H1 (cell line): ENCODE measurements at regions not wholly inside any gene's neighbourhood (a gene's known extent, or its start where the extent isn't known, plus 50 kb on each side); places are given as distances from the start of the nearest gene placed in this dataset.

Experiments used
- CTCF ChIA-PET: fragments of 300-600 bp; sonication (Branson Sonifier 250); formaldehyde crosslinking; loops from one replicate; lab custom pipeline; 2021; ENCODE audit not compliant: partially characterized antibody; lab: Charles Lee
- POLR2A ChIA-PET: fragments of 300-600 bp; sonication (Branson Sonifier 250); formaldehyde crosslinking; loops from one replicate; lab custom pipeline; 2021; ENCODE audit warnings: inconsistent platforms; ENCODE audit not compliant: partially characterized antibody; lab: Charles Lee
- DNase-seq, 2 experiments: peaks; one replicate each; pipeline versions ENCODE4 v3.0.0 to v3.0.0-alpha.2; 2010 to 2022; ENCODE audit warnings: low spot score in 2 of 2, low read depth in 1 of 2, mixed read lengths in 1 of 2
- FAIRE-seq: peaks from 2 replicates; lab custom pipeline; 2011; peaks lifted over from hg19 to GRCh38; lab: Jason Lieb, UNC
- H2AFZ ChIP-seq: 2 replicates; pipeline ENCODE4 v1.8.1; 2012; ENCODE audit warnings: low read length, inconsistent platforms
- H2AK5ac ChIP-seq: 2 replicates; pipeline ENCODE4 v1.6.1; 2013; ENCODE audit warnings: low read depth, low read length
- H2BK120ac ChIP-seq: replicated peaks from 2 replicates; pipeline ENCODE3; 2013; ENCODE audit warnings: low read depth, low read length, inconsistent platforms
- H2BK12ac ChIP-seq: 2 replicates; pipeline ENCODE4 v1.6.1; 2013; ENCODE audit warnings: low read depth, low read length
- H2BK15ac ChIP-seq: 2 replicates; pipeline ENCODE4 v1.6.1; 2013; ENCODE audit warnings: low read length
- H2BK20ac ChIP-seq: 2 replicates; pipeline ENCODE4 v1.6.1; 2013; ENCODE audit warnings: low read length
- H2BK5ac ChIP-seq: 2 replicates; pipeline ENCODE4 v1.6.1; 2013; ENCODE audit warnings: low read depth, low read length
- H3K14ac ChIP-seq: 2 replicates; pipeline ENCODE4 v1.6.1; 2013; ENCODE audit warnings: inconsistent platforms; ENCODE audit not compliant: insufficient read length
- H3K18ac ChIP-seq: 2 replicates; pipeline ENCODE4 v1.6.1; 2013; ENCODE audit warnings: low read length; ENCODE audit errors: extremely low read depth
- H3K23ac ChIP-seq: 2 replicates; pipeline ENCODE4 v1.6.1; 2013; ENCODE audit warnings: inconsistent platforms; ENCODE audit not compliant: insufficient read length
- H3K23me2 ChIP-seq: 2 replicates; pipeline ENCODE4 v1.6.1; 2013; ENCODE audit warnings: low read depth, low read length
- H3K27ac ChIP-seq: 2 replicates; pipeline ENCODE4 v1.6.1; 2011; ENCODE audit warnings: low read depth, low read length, inconsistent platforms
- H3K27me3 ChIP-seq, 4 experiments: replicated peaks in 1 of 4; 1 replicate in 1 of 4; 2 replicates in 3 of 4; pipeline versions ENCODE4 v1.6.1 to v1.8.1; 2011 to 2013; ENCODE audit warnings: low read length in 3 of 4, mild to moderate bottlenecking in 3 of 4, inconsistent platforms in 2 of 4, mixed read lengths in 2 of 4, moderate library complexity in 1 of 4; ENCODE audit not compliant: control insufficient read depth in 3 of 4, insufficient read depth in 3 of 4; ENCODE audit errors: extremely low read depth in 1 of 4
- H3K36me3 ChIP-seq, 4 experiments: 2 replicates each; pipeline versions ENCODE4 v1.6.1 to v1.8.1; 2011 to 2013; ENCODE audit warnings: mild to moderate bottlenecking in 4 of 4, low read length in 3 of 4, moderate library complexity in 2 of 4, control low read depth in 1 of 4, inconsistent platforms in 1 of 4; ENCODE audit not compliant: insufficient read depth in 4 of 4, control insufficient read depth in 2 of 4
- H3K4ac ChIP-seq: replicated peaks from 2 replicates; pipeline ENCODE3; 2013; ENCODE audit warnings: low read length, low read depth, mixed read lengths, inconsistent platforms; ENCODE audit not compliant: insufficient read length
- H3K4me1 ChIP-seq, 4 experiments: replicated peaks in 1 of 4; 1 replicate in 1 of 4; 2 replicates in 3 of 4; pipeline versions ENCODE4 v1.6.1 to v1.8.1; 2011 to 2013; ENCODE audit warnings: low read length in 3 of 4, inconsistent platforms in 2 of 4, mixed read lengths in 1 of 4; ENCODE audit not compliant: insufficient read depth in 4 of 4, control insufficient read depth in 3 of 4
- H3K4me2 ChIP-seq, 2 experiments: 2 replicates each; pipeline versions ENCODE4 v1.6.1 to v1.8.1; 2011 to 2013; ENCODE audit warnings: low read depth in 2 of 2, low read length in 2 of 2, control low read depth in 1 of 2, inconsistent platforms in 1 of 2, mild to moderate bottlenecking in 1 of 2; ENCODE audit not compliant: insufficient read depth in 1 of 2
- H3K4me3 ChIP-seq, 4 experiments: fragments of 200-600, 300-600 bp in 1 of 4; sonication (generic), shearing (Covaris generic), sonication (Bioruptor Twin) in 1 of 4; 2 replicates each; pipeline versions ENCODE4 v1.5.1 to v1.8.1; 2011 to 2016; ENCODE audit warnings: low read length in 4 of 4, low read depth in 3 of 4, control low read depth in 2 of 4, inconsistent platforms in 2 of 4, mild to moderate bottlenecking in 2 of 4, mixed read lengths in 1 of 4, moderate library complexity in 1 of 4; ENCODE audit not compliant: insufficient read depth in 2 of 4; ENCODE audit errors: extremely low read depth in 1 of 4
- H3K56ac ChIP-seq: replicated peaks from 2 replicates; pipeline ENCODE3; 2013; ENCODE audit warnings: low read depth, mild to moderate bottlenecking, mixed read lengths, low read length, inconsistent platforms; ENCODE audit not compliant: insufficient read length
- H3K79me1 ChIP-seq: 2 replicates; pipeline ENCODE4 v1.6.1; 2013; ENCODE audit warnings: low read depth, low read length, control low read depth
- H3K79me2 ChIP-seq, 2 experiments: 2 replicates each; pipeline versions ENCODE4 v1.6.1 to v1.8.1; 2012 to 2013; ENCODE audit warnings: low read length in 2 of 2, mild to moderate bottlenecking in 2 of 2, inconsistent platforms in 1 of 2; ENCODE audit not compliant: insufficient read depth in 2 of 2, control insufficient read depth in 1 of 2
- H3K9ac ChIP-seq, 4 experiments: replicated peaks in 1 of 4; 1 replicate in 1 of 4; 2 replicates in 3 of 4; pipeline versions ENCODE4 v1.6.1 to v1.8.1; 2011 to 2013; ENCODE audit warnings: low read depth in 3 of 4, low read length in 3 of 4, control low read depth in 2 of 4, mild to moderate bottlenecking in 2 of 4, moderate library complexity in 2 of 4, inconsistent platforms in 1 of 4; ENCODE audit errors: extremely low read depth in 1 of 4
- H3K9me3 ChIP-seq, 2 experiments: 2 replicates each; pipeline versions ENCODE4 v1.6.1 to v1.8.1; 2012 to 2013; ENCODE audit warnings: mild to moderate bottlenecking in 2 of 2, moderate library complexity in 2 of 2, control low read depth in 1 of 2, inconsistent platforms in 1 of 2, low read depth in 1 of 2, low read length in 1 of 2, mixed read lengths in 1 of 2; ENCODE audit not compliant: insufficient read depth in 2 of 2
- H4K20me1 ChIP-seq, 2 experiments: replicated peaks in 1 of 2; 2 replicates each; pipeline versions ENCODE3 to v1.8.1; 2011 to 2013; ENCODE audit warnings: inconsistent platforms in 2 of 2, low read length in 2 of 2, mild to moderate bottlenecking in 1 of 2; ENCODE audit not compliant: insufficient read depth in 2 of 2, control insufficient read depth in 1 of 2
- H4K5ac ChIP-seq: 2 replicates; pipeline ENCODE4 v1.6.1; 2013; ENCODE audit warnings: low read length, low read depth, mixed read lengths, inconsistent platforms; ENCODE audit not compliant: insufficient read length
- H4K8ac ChIP-seq: 2 replicates; pipeline ENCODE4 v1.8.0; 2013; ENCODE audit warnings: mild to moderate bottlenecking, moderate library complexity, low read length, inconsistent platforms; ENCODE audit not compliant: insufficient read depth; ENCODE audit errors: extremely low read depth
- H4K91ac ChIP-seq: replicated peaks from 2 replicates; pipeline ENCODE3; 2013; ENCODE audit warnings: low read length, mixed read lengths, inconsistent platforms; ENCODE audit not compliant: insufficient read length
- BRCA1 ChIP-seq: IDR thresholded peaks from 2 replicates; pipeline ENCODE4 v1.6.1; 2012; ENCODE audit warnings: low read depth, low read length, improper control_type of control experiment
- CBX5 ChIP-seq: fragments of 300-800, 300-1000 bp; sonication (generic); IDR thresholded peaks from 2 replicates; pipeline ENCODE4 v1.7.1; 2016; ENCODE audit warnings: antibody characterized with exemption, low read length, low read depth
- EGR1 ChIP-seq: IDR thresholded peaks from 2 replicates; pipeline ENCODE4 v1.6.1; 2011; ENCODE audit warnings: low read depth, low read length, borderline replicate concordance
- JUND ChIP-seq: IDR thresholded peaks from 2 replicates; pipeline ENCODE4 v1.6.1; 2011; ENCODE audit warnings: mild to moderate bottlenecking, improper control_type of control experiment, low read length
- MAFK ChIP-seq: IDR thresholded peaks from 2 replicates; pipeline ENCODE4 v1.6.1; 2012; ENCODE audit warnings: low read depth, mild to moderate bottlenecking, improper control_type of control experiment, low read length
- NRF1 ChIP-seq: IDR thresholded peaks from 2 replicates; pipeline ENCODE4 v1.6.1; 2011; ENCODE audit warnings: mild to moderate bottlenecking, low read depth, low read length, improper control_type of control experiment
- SAP30 ChIP-seq: fragments of 300-600 bp; sonication (generic); IDR thresholded peaks from 2 replicates; pipeline ENCODE4 v1.7.1; 2012; ENCODE audit warnings: low read length, moderate library complexity, mild to moderate bottlenecking, inconsistent platforms; ENCODE audit not compliant: insufficient read depth, insufficient replicate concordance
- SRF ChIP-seq: IDR thresholded peaks from 2 replicates; pipeline ENCODE4 v1.6.1; 2011; ENCODE audit warnings: mild to moderate bottlenecking, low read depth, low read length, moderate library complexity
- WGBS, 2 experiments: shearing (Covaris generic) in 1 of 2; methylation state at CpG; one replicate each; pipeline versions ENCODE4 v1.1.6 to v1.1.7; 2013 to 2015; ENCODE audit warnings: low lambda C conversion rate in 2 of 2, mixed read lengths in 2 of 2, inconsistent platforms in 1 of 2, low coverage in 1 of 2, missing lambda C conversion rate in 1 of 2; ENCODE audit not compliant: insufficient replicate concordance in 2 of 2, insufficient coverage in 1 of 2, insufficient read length in 1 of 2; ENCODE audit errors: extremely low coverage in 1 of 2, missing lambda C conversion rate in 1 of 2; 5-methylcytosine and 5-hydroxymethylcytosine counted together
- TF ChIP-seq, protein P1 (sequence below), 3 experiments: IDR thresholded peaks; 1 replicate in 2 of 3; 2 replicates in 1 of 3; pipeline versions ENCODE4 v1.5.1 to v1.6.1; 2011; ENCODE audit warnings: low read length in 3 of 3, mild to moderate bottlenecking in 3 of 3, inconsistent platforms in 2 of 3, low read depth in 1 of 3, moderate library complexity in 1 of 3; ENCODE audit not compliant: insufficient read depth in 1 of 3; ENCODE audit errors: control extremely low read depth in 1 of 3

DNA sequence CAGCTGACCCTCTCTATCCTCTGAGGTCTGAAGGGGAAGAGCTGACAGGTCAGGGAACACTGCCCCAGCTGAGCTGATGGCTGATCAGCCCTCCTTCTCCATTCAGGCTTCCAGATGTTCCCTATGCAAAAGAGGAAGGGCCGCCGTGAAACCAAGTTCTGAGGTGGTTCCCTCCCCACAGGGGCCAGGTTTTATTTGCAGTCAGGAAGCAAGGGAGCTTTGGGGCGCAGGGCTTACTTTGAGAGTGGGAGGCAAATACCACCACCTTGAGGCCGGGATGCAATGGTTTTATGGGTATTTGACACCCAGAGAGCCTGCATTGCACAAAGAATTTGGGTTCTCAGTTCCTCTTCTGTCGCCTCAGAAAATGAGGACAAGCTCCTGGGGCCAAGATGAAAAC, 186.9 kb downstream of the ARRDC4 start:
- TF ChIP-seq MAFK (no peak), SRF (no peak), CBX5 (no peak), BRCA1 (no peak), SAP30 (no peak), JUND (no peak), NRF1 (no peak), EGR1 (no peak)
- TF ChIP-seq, protein P1, sequence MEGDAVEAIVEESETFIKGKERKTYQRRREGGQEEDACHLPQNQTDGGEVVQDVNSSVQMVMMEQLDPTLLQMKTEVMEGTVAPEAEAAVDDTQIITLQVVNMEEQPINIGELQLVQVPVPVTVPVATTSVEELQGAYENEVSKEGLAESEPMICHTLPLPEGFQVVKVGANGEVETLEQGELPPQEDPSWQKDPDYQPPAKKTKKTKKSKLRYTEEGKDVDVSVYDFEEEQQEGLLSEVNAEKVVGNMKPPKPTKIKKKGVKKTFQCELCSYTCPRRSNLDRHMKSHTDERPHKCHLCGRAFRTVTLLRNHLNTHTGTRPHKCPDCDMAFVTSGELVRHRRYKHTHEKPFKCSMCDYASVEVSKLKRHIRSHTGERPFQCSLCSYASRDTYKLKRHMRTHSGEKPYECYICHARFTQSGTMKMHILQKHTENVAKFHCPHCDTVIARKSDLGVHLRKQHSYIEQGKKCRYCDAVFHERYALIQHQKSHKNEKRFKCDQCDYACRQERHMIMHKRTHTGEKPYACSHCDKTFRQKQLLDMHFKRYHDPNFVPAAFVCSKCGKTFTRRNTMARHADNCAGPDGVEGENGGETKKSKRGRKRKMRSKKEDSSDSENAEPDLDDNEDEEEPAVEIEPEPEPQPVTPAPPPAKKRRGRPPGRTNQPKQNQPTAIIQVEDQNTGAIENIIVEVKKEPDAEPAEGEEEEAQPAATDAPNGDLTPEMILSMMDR (IDR thresholded peaks at IDR 0.05; ENCODE audit: control extremely low read depth in 1 of 3, insufficient read depth in 1 of 3, low read depth in 1 of 3, low read length in 3 of 3) = no peak
- no peak overlapping the region for H3K4ac ChIP-seq
- H3K18ac ChIP-seq = no peak overlapping the region
- H3K4me3 ChIP-seq = no peak overlapping the region
- H4K91ac ChIP-seq = no peak overlapping the region
- DNase-seq (no peak), FAIRE-seq (no peak)
- no peak overlapping the region for H2AFZ ChIP-seq
- no peak overlapping the region for H2BK5ac ChIP-seq
- H3K23me2 ChIP-seq = no peaks in the 10 kb centered on the region; the same call in 1 of the 2 replicates
- no peak overlapping the region for H2BK120ac ChIP-seq
- no peaks in the 10 kb centered on the region for H3K9me3 ChIP-seq
- no peak overlapping the region for H3K23ac ChIP-seq
- no peak overlapping the region for H3K4me2 ChIP-seq
- CTCF ChIA-PET = interaction anchor here (0.6 to 1.4 kb wide), 5 partner anchors 10 to 776 kb away, joined by 3 read pairs; no protein-coding TSS in a partner anchor
- H3K27ac ChIP-seq = no peak overlapping the region
- no peak overlapping the region for H2BK15ac ChIP-seq
- no peak overlapping the region for H4K8ac ChIP-seq
- no peaks in the 10 kb centered on the region for H3K79me1 ChIP-seq
- POLR2A ChIA-PET = no interaction called here
- H4K20me1 ChIP-seq = no peaks in the 10 kb centered on the region
- no peak overlapping the region for H2AK5ac ChIP-seq
- H3K79me2 ChIP-seq = no peaks in the 10 kb centered on the region
- 69% methylated on average over 5 of the region's 5 CpGs; no CpG with 5 or more reads in 1 of the 2 experiments for WGBS, 2 experiments
- H3K4me1 ChIP-seq = peaks cover 0 to 3% (median 0%) of the 10 kb centered on the region in 4 experiments; a peak in 2 of 7 replicates
- H3K9ac ChIP-seq = no peak overlapping the region
- no peak overlapping the region for H4K5ac ChIP-seq
- no peak overlapping the region for H2BK12ac ChIP-seq
- no peak overlapping the region for H2BK20ac ChIP-seq
- H3K27me3 ChIP-seq = 0 out of 7 replicates have a peak, but pooled peaks cover 0 to 3% (median 0%) of the 10 kb centered on the region in 4 experiments
- no peak overlapping the region for H3K14ac ChIP-seq
- H3K56ac ChIP-seq = no peak overlapping the region
- no peaks in the 10 kb centered on the region for H3K36me3 ChIP-seq
